Activated T-helper 9 cell treated with anti-CD3 and anti-CD28 coated beads, Interleukin-2, amount 50 U/mL, for 16 hours (primary cell): ENCODE measurements at regions not wholly inside any gene's neighbourhood (a gene's known extent, or its start where the extent isn't known, plus 50 kb on each side); places are given as distances from the start of the nearest gene placed in this dataset.
"Not testable (repeated sequence)": the region's sequence is repeated elsewhere in the genome, so short reads cannot be mapped to it uniquely, and the experiment has no call there.

Experiments used
- DNase-seq: peaks from one replicate; pipeline ENCODE4 v3.0.0-alpha.2; 2020; ENCODE audit warnings: low read depth

- DNase-seq, result no peak
Observed at GRCh38 chr13:90538063-90538462, 809.4 kb upstream of the MIR17HG start.

GRCh38 chr13:90541346-90541745, 806.1 kb upstream of the MIR17HG start:
- DNase-seq, result no peak

GRCh38 chr13:90542959-90543505, 804.5 kb upstream of the MIR17HG start:
- no peak for DNase-seq

GRCh38 chr13:90545070-90545840, 802.2 kb upstream of the MIR17HG start:
- DNase-seq, result no peak

GRCh38 chr13:90547272-90547790, 800.2 kb upstream of the MIR17HG start:
- no peak for DNase-seq

GRCh38 chr13:90551253-90551652, 796.2 kb upstream of the MIR17HG start:
- DNase-seq, result no peak

GRCh38 chr13:90552702-90553101, 794.8 kb upstream of the MIR17HG start:
- DNase-seq, result no peak

- DNase-seq, result no peak
Observed at GRCh38 chr13:90553159-90553558, 794.3 kb upstream of the MIR17HG start.

- DNase-seq, result no peak
Observed at GRCh38 chr13:90557626-90558025, 789.9 kb upstream of the MIR17HG start.

- DNase-seq, result no peak
Observed at GRCh38 chr13:90562443-90562842, 785.0 kb upstream of the MIR17HG start.

- no peak for DNase-seq
Observed at GRCh38 chr13:90564096-90564495, 783.4 kb upstream of the MIR17HG start.

GRCh38 chr13:90564566-90564965, 782.9 kb upstream of the MIR17HG start:
- no peak for DNase-seq

- no peak for DNase-seq
Observed at GRCh38 chr13:90565985-90566713, 781.3 kb upstream of the MIR17HG start.

GRCh38 chr13:90568165-90568564, 779.3 kb upstream of the MIR17HG start:
- no peak for DNase-seq

- no peak for DNase-seq
Observed at GRCh38 chr13:90576067-90576466, 771.4 kb upstream of the MIR17HG start.

- no peak for DNase-seq
Observed at GRCh38 chr13:90577726-90578125, 769.8 kb upstream of the MIR17HG start.

GRCh38 chr13:90585392-90585791, 762.1 kb upstream of the MIR17HG start:
- no peak for DNase-seq

GRCh38 chr13:90591260-90591926, 756.1 kb upstream of the MIR17HG start:
- DNase-seq, result no peak

GRCh38 chr13:90591927-90592268, 755.6 kb upstream of the MIR17HG start:
- no peak for DNase-seq

GRCh38 chr13:90592943-90593342, 754.5 kb upstream of the MIR17HG start:
- no peak for DNase-seq

GRCh38 chr13:90594681-90595080, 752.8 kb upstream of the MIR17HG start:
- no peak for DNase-seq

- no peak for DNase-seq
Observed at GRCh38 chr13:90605664-90606063, 741.8 kb upstream of the MIR17HG start.

GRCh38 chr13:90606921-90607320, 740.6 kb upstream of the MIR17HG start:
- DNase-seq, result not testable (repeated sequence)
